T-helper 2 cell treated with Interferon-gamma antibody and Interleukin-4, amounts not matched to agents 100 ng/mL and 5 ng/mL, for 36 hours (primary cell): ENCODE measurements at regions not wholly inside any gene's neighbourhood (a gene's known extent, or its start where the extent isn't known, plus 50 kb on each side); places are given as distances from the start of the nearest gene placed in this dataset.
"Not testable (repeated sequence)": the region's sequence is repeated elsewhere in the genome, so short reads cannot be mapped to it uniquely, and the experiment has no call there.

Source experiments
- intact Hi-C: fragments of 100-400 bp; cut with micrococcal nuclease; formaldehyde crosslinking; loops from one replicate; pipeline ENCODE4 v1.15.1; 2023

GRCh38 chrX:40530509-40530908 is 50.3 kb upstream of the ATP6AP2 start:
- intact Hi-C loops, result no loop called here

- intact Hi-C loops, result no loop called here
These were observed 53.2 kb upstream of the ATP6AP2 start for GRCh38 chrX:40527543-40527942.

- intact Hi-C loops, result no loop called here
These were observed 54.4 kb upstream of the ATP6AP2 start for GRCh38 chrX:40526412-40526811.

GRCh38 chrX:40525901-40526300 is 54.9 kb upstream of the ATP6AP2 start:
- intact Hi-C loops, result not testable (repeated sequence)

GRCh38 chrX:40524423-40524822 is 56.3 kb upstream of the ATP6AP2 start:
- intact Hi-C loops, result no loop called here

- intact Hi-C loops, result no loop called here
These were observed 56.9 kb upstream of the ATP6AP2 start for GRCh38 chrX:40523852-40524251.

GRCh38 chrX:40521868-40522450 is 58.8 kb upstream of the ATP6AP2 start:
- intact Hi-C loops, result no loop called here

- intact Hi-C loops, result no loop called here
These were observed 66.4 kb upstream of the ATP6AP2 start for GRCh38 chrX:40514376-40514775.

GRCh38 chrX:40513835-40514234 is 66.9 kb upstream of the ATP6AP2 start:
- intact Hi-C loops, result no loop called here

- intact Hi-C loops, result no loop called here
These were observed 67.8 kb upstream of the ATP6AP2 start for GRCh38 chrX:40513012-40513411.

GRCh38 chrX:40511258-40511657 is 69.5 kb upstream of the ATP6AP2 start:
- intact Hi-C loops, result no loop called here

GRCh38 chrX:40508560-40508959 is 72.2 kb upstream of the ATP6AP2 start:
- intact Hi-C loops, result no loop called here

- intact Hi-C loops, result no loop called here
These were observed 74.4 kb upstream of the ATP6AP2 start for GRCh38 chrX:40506201-40506985.

GRCh38 chrX:40504801-40505605 is 75.8 kb upstream of the ATP6AP2 start:
- intact Hi-C loops, result no loop called here

- intact Hi-C loops, result no loop called here
These were observed 77.7 kb upstream of the ATP6AP2 start for GRCh38 chrX:40503094-40503493.

GRCh38 chrX:40502688-40503087 is 78.1 kb upstream of the ATP6AP2 start:
- intact Hi-C loops, result no loop called here

- intact Hi-C loops, result no loop called here
These were observed 79.5 kb upstream of the ATP6AP2 start for GRCh38 chrX:40501164-40501855.

GRCh38 chrX:40496728-40497127 is 84.0 kb upstream of the ATP6AP2 start:
- intact Hi-C loops, result no loop called here

- intact Hi-C loops, result no loop called here
These were observed 85.1 kb upstream of the ATP6AP2 start for GRCh38 chrX:40495659-40496058.

- intact Hi-C loops, result no loop called here
These were observed 86.8 kb upstream of the ATP6AP2 start for GRCh38 chrX:40494005-40494404.

GRCh38 chrX:40488296-40488695 is 92.5 kb upstream of the ATP6AP2 start:
- intact Hi-C loops, result no loop called here

- intact Hi-C loops, result no loop called here
These were observed 94.8 kb upstream of the ATP6AP2 start for GRCh38 chrX:40485973-40486372.
